DOHH2 (cell line): ENCODE measurements at regions not wholly inside any gene's neighbourhood (a gene's known extent, or its start where the extent isn't known, plus 50 kb on each side); places are given as distances from the start of the nearest gene placed in this dataset.

Experiments used
- H3F3A ChIP-seq: fragments of 200-600 bp; sonication (generic), shearing (Covaris generic); 2 replicates; pipeline ENCODE4 v1.6.0; 2016; ENCODE audit warnings: antibody characterized with exemption, mild to moderate bottlenecking; ENCODE audit not compliant: control insufficient read depth, insufficient read depth
- H3K27ac ChIP-seq: fragments of 200-600 bp; sonication (generic); 2 replicates; pipeline ENCODE4 v1.5.1; 2014; ENCODE audit warnings: low read depth, mild to moderate bottlenecking, low read length, moderate library complexity
- H3K27me3 ChIP-seq: fragments of 200-600 bp; sonication (generic); 2 replicates; pipeline ENCODE4 v1.6.1; 2014; ENCODE audit warnings: mild to moderate bottlenecking, low read length, mixed read lengths; ENCODE audit not compliant: control insufficient read depth
- H3K36me3 ChIP-seq: fragments of 200-600 bp; sonication (generic); 2 replicates; pipeline ENCODE4 v1.6.1; 2014; ENCODE audit warnings: mild to moderate bottlenecking, low read length, moderate library complexity, mixed read lengths; ENCODE audit not compliant: control insufficient read depth
- H3K4me1 ChIP-seq: fragments of 200-600 bp; sonication (generic); 2 replicates; pipeline ENCODE4 v1.6.1; 2014; ENCODE audit warnings: mild to moderate bottlenecking, low read length, mixed read lengths; ENCODE audit not compliant: control insufficient read depth
- H3K4me2 ChIP-seq: fragments of 200-600 bp; sonication (generic); 2 replicates; pipeline ENCODE4 v1.6.0; 2014; ENCODE audit warnings: mild to moderate bottlenecking, low read length, moderate library complexity
- H3K4me3 ChIP-seq: fragments of 200-600 bp; sonication (generic); 2 replicates; pipeline ENCODE4 v1.5.1; 2014; ENCODE audit warnings: mild to moderate bottlenecking, low read length, mixed read lengths
- H3K79me2 ChIP-seq: fragments of 200-600 bp; sonication (generic); 2 replicates; pipeline ENCODE4 v1.6.1; 2014; ENCODE audit warnings: mild to moderate bottlenecking, low read length, mixed read lengths; ENCODE audit not compliant: control insufficient read depth
- H3K9me2 ChIP-seq: fragments of 200-600 bp; sonication (generic); replicated peaks from 2 replicates; pipeline ENCODE4 v1.6.1; 2014; ENCODE audit warnings: mild to moderate bottlenecking, low read length, mixed read lengths; ENCODE audit not compliant: control insufficient read depth
- H3K9me3 ChIP-seq: fragments of 200-600 bp; sonication (generic); 2 replicates; pipeline ENCODE4 v1.6.1; 2014; ENCODE audit warnings: antibody characterized with exemption, low read length, mixed read lengths; ENCODE audit not compliant: control insufficient read depth, insufficient read depth
- H4K20me1 ChIP-seq: fragments of 200-600 bp; sonication (generic); 2 replicates; pipeline ENCODE4 v1.6.0; 2014; ENCODE audit warnings: low read depth, mild to moderate bottlenecking, antibody characterized with exemption, low read length, moderate library complexity; ENCODE audit not compliant: control insufficient read depth, insufficient read depth
- EZH2phosphoT487 ChIP-seq: fragments of 200-600 bp; sonication (generic); IDR thresholded peaks from 2 replicates; pipeline ENCODE4 v1.6.1; 2017; ENCODE audit warnings: borderline replicate concordance, mild to moderate bottlenecking, antibody characterized with exemption, low read length, moderate library complexity, mixed read lengths
- TF ChIP-seq, protein P1 (sequence below): fragments of 200-600 bp; sonication (generic); IDR thresholded peaks from one replicate; pipeline ENCODE4 v1.5.1; 2014; ENCODE audit warnings: antibody characterized with exemption, mild to moderate bottlenecking, low read depth, low read length; ENCODE audit not compliant: poor library complexity, severe bottlenecking

DNA sequence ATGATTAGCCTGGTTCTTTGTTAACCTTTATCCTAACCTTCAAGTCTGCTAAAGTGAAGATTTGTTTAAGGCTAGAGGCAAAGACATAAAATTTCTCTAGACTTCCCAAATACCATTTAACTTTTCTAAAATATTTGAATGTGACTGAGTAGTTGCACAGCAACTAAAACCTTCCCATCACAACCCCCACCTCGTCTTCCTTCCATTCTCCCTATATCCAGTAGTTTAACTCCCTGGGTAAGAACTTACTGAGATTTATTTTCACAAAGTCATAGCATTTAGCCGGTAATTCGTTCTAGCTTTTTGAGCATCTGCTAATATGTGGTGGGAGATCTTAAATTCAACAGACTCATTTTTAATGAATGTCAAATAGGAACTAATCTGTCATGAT lies 87.9 kb upstream of the AKIRIN2 start:
- no peaks in the 10 kb centered on the region for H4K20me1 ChIP-seq
- TF ChIP-seq, protein P1, sequence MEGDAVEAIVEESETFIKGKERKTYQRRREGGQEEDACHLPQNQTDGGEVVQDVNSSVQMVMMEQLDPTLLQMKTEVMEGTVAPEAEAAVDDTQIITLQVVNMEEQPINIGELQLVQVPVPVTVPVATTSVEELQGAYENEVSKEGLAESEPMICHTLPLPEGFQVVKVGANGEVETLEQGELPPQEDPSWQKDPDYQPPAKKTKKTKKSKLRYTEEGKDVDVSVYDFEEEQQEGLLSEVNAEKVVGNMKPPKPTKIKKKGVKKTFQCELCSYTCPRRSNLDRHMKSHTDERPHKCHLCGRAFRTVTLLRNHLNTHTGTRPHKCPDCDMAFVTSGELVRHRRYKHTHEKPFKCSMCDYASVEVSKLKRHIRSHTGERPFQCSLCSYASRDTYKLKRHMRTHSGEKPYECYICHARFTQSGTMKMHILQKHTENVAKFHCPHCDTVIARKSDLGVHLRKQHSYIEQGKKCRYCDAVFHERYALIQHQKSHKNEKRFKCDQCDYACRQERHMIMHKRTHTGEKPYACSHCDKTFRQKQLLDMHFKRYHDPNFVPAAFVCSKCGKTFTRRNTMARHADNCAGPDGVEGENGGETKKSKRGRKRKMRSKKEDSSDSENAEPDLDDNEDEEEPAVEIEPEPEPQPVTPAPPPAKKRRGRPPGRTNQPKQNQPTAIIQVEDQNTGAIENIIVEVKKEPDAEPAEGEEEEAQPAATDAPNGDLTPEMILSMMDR: no peak
- no peak for TF ChIP-seq EZH2phosphoT487
- no peaks in the 10 kb centered on the region for H3K36me3 ChIP-seq
- H3F3A ChIP-seq: peaks cover 17% of the 10 kb centered on the region
- H3K27me3 ChIP-seq: no peaks in the 10 kb centered on the region
- no peak overlapping the region for H3K4me3 ChIP-seq
- peaks cover 63% of the 10 kb centered on the region for H3K4me1 ChIP-seq
- H3K4me2 ChIP-seq: no peak overlapping the region
- no peaks in the 10 kb centered on the region for H3K9me2 ChIP-seq
- H3K9me3 ChIP-seq: no peaks in the 10 kb centered on the region
- no peak overlapping the region for H3K27ac ChIP-seq
- no peaks in the 10 kb centered on the region for H3K79me2 ChIP-seq

DNA sequence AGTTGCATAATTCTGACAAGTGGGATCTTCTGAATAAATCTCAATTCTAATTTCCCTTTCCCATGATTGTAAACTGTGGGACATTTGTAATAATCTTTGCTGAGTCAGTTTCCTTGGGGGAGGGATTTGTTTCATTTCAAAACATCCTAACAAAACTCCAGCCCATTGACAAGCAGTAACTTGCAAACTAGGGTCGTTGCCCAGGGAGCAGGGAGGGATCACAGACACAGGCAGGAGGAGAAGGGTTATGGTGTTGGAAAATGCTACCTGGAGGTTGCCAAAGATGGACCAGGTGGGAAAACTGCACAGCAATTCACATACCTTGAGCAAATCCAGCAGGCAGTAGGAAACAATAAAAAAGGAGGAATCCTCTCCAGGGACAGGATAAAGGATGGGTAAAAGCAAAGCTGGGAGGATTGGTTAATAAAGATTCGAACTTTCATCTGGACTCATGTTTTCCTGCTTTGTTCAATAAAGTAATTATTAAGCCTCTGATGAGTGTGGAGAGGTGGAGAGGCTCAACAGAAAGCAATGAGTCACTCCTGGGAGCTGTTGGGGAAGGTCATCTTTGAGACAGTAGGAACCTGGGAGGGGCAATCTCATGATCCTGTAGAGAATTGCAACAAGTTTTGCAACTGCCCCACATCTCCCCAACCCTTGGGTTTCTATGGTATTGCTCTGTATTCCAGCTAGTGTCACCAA lies 87.3 kb upstream of the AKIRIN2 start:
- Histone ChIP-seq H3K79me2 (no peaks in the 10 kb centered on the region), H3K27ac (no peak overlapping the region), H3K27me3 (no peaks in the 10 kb centered on the region), H4K20me1 (no peaks in the 10 kb centered on the region), H3K9me2 (no peaks in the 10 kb centered on the region), H3K9me3 (no peaks in the 10 kb centered on the region), H3K4me1 (peaks cover 59% of the 10 kb centered on the region), H3F3A (peaks cover 17% of the 10 kb centered on the region), H3K4me2 (no peak overlapping the region), H3K36me3 (no peaks in the 10 kb centered on the region), H3K4me3 (no peak overlapping the region)
- TF ChIP-seq EZH2phosphoT487: no peak
- TF ChIP-seq, protein P1: no peak

DNA sequence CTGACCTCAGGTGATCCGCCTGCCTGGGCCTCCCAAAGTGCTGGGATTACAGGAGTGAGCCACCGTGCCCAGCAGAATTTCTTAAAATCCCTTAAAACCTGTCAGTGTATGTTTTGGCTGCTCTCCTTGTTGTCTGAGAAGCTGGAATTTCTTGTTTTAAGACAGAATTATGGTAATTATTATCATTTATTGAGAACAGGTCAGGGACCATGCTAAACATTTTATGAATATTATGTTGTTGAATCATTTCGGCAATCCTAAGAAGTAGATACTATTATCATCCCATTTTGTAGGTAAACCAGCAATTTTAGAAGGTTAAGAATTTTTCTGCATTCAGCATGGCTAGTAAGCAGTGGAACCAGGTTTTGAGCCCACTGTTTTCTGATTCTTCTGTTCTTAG lies 86.1 kb upstream of the AKIRIN2 start:
- Histone ChIP-seq H3K79me2 (no peaks in the 10 kb centered on the region), H3K36me3 (no peaks in the 10 kb centered on the region), H3K4me2 (no peak overlapping the region), H3K27me3 (no peaks in the 10 kb centered on the region), H3K27ac (no peak overlapping the region), H3F3A (peaks cover 12% of the 10 kb centered on the region), H3K9me2 (no peaks in the 10 kb centered on the region), H3K4me1 (peaks cover 47% of the 10 kb centered on the region), H3K9me3 (no peaks in the 10 kb centered on the region), H3K4me3 (no peak overlapping the region), H4K20me1 (no peaks in the 10 kb centered on the region)
- TF ChIP-seq EZH2phosphoT487: no peak

DNA sequence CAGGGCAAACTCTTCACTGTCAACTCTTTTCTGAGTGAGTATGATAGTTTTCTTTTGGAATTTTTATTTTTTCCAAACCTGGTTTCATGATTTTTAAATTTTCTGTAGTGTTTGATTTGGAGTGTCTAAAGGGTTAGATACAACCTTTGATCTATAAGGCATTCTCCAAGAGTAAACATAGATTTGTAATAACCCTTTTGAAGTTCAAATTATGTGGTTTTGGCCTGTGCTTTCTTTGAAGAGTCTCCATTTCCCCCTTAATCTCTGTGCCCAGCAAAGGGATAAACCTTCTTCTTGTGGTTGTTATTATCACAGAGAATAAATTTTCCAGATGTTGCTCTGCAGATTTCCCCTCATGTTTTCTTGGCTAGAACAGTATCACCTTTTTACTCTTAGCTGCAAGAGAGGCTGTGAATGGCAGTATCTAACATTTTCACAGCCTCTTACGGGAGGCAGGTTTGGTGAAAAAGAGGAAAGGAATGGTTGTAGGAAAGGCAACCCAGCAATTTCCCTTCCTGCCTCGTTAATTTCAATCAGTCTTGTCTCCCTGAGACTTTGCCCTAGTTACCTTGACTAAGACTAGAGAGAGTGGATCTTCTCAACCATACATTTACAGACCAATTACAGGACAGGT lies 83.3 kb upstream of the AKIRIN2 start:
- H3K79me2 ChIP-seq: no peaks in the 10 kb centered on the region
- no peak overlapping the region for H3K27ac ChIP-seq
- no peak for TF ChIP-seq EZH2phosphoT487
- TF ChIP-seq, protein P1: no peak
- H3K4me3 ChIP-seq: no peak overlapping the region
- peaks cover 29% of the 10 kb centered on the region for H3K4me1 ChIP-seq
- no peaks in the 10 kb centered on the region for H3K27me3 ChIP-seq
- H4K20me1 ChIP-seq: no peaks in the 10 kb centered on the region
- no peak overlapping the region for H3K4me2 ChIP-seq
- H3K9me2 ChIP-seq: no peaks in the 10 kb centered on the region
- H3K9me3 ChIP-seq: no peaks in the 10 kb centered on the region
- H3F3A ChIP-seq: peaks cover 4% of the 10 kb centered on the region; the same call in 1 of the 2 replicates
- H3K36me3 ChIP-seq: no peaks in the 10 kb centered on the region
